Brain microvascular endothelial cell (primary cell): ENCODE measurements at regions not wholly inside any gene's neighbourhood (a gene's known extent, or its start where the extent isn't known, plus 50 kb on each side); places are given as distances from the start of the nearest gene placed in this dataset.

ENCODE experiments used
- DNase-seq: peaks from one replicate; pipeline ENCODE4 v3.0.0-alpha.2; 2020
- H3K27ac ChIP-seq: fragments of 250-450 bp; sonication (Bioruptor Pico); 2 replicates; pipeline ENCODE4 v1.5.1; 2020; ENCODE audit warnings: mild to moderate bottlenecking, moderate library complexity
- H3K27me3 ChIP-seq: fragments of 250-450 bp; sonication (Bioruptor Pico); replicated peaks from 2 replicates; pipeline ENCODE4 v1.5.1; 2020; ENCODE audit warnings: mild to moderate bottlenecking
- H3K36me3 ChIP-seq: fragments of 250-450 bp; sonication (Bioruptor Pico); replicated peaks from 2 replicates; pipeline ENCODE4 v1.5.1; 2020; ENCODE audit warnings: mild to moderate bottlenecking
- H3K4me3 ChIP-seq: 2 replicates; pipeline ENCODE4 v1.5.1; 2011; ENCODE audit warnings: low read depth, mild to moderate bottlenecking, control low read depth, low read length, moderate library complexity
- CTCF ChIP-seq: IDR thresholded peaks from 2 replicates; pipeline ENCODE4 v1.5.1; 2011; ENCODE audit warnings: low read depth, mild to moderate bottlenecking, moderate library complexity, low read length, control low read depth, inconsistent platforms; ENCODE audit errors: missing control alignments
- in situ Hi-C: cut with HindIII; loops from 2 replicates; pipeline ENCODE4 v1.10.0; 2017; ENCODE audit warnings: low sequenced_read_pairs, low pct_ligation_motif_present

DNA sequence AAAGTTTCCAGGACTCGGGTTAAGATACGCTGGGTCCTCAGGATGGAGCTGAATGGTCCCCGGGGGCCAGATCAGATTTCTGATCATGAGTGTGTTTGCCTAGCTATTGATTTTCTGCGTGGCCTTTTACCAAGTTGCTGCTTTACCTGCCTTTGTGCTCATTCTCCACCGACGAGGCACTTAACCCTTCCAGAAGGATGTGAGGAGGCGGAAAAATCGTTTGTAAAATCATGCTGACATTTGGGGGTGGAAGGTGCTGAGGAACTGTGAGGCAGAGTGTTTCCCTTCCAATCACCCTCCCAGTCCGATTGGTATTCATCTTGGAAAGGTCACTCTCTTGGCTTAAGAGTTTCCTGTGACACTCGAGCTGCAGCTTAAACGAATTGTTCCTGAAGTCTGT lies 337.1 kb upstream of the KAZN start:
- no peaks in the 10 kb centered on the region for H3K36me3 ChIP-seq
- in situ Hi-C loops, result no loop called here

DNA sequence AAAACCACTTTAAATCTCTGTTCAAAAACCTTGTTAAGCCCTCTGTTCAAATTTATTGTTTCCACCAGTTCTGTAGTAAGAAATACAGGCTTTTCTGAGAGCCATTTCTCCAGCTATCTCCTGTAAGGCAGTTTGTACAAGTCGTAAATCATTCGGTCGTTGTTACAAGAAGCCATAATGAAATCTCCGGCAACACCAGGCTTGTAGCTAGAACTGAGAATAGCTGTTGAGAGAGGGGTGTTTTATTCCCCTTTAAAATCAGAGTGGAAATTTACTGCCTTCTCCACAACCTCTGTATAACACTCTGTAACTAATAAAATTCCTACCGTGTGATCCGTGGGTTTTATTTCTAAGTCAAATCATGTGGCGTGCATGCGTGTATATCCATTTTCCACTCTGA lies 335.8 kb upstream of the KAZN start:
- no peak for TF ChIP-seq CTCF
- Histone ChIP-seq H3K27ac (no peak overlapping the region), H3K27me3 (no peaks in the 10 kb centered on the region), H3K36me3 (no peaks in the 10 kb centered on the region), H3K4me3 (no peak overlapping the region)
- in situ Hi-C loops, result no loop called here
- DNase-seq, result no peak

More for the DNA sequence above, 337.1 kb upstream of the KAZN start:
- Histone ChIP-seq H3K27me3 (no peaks in the 10 kb centered on the region), H3K27ac (no peak overlapping the region), H3K4me3 (no peak overlapping the region)
- no peak for TF ChIP-seq CTCF
- no peak for DNase-seq

- in situ Hi-C loops, result no loop called here
- Histone ChIP-seq H3K27ac (no peak overlapping the region), H3K4me3 (no peak overlapping the region), H3K36me3 (no peaks in the 10 kb centered on the region), H3K27me3 (no peaks in the 10 kb centered on the region)
- no peak for DNase-seq
- no peak for TF ChIP-seq CTCF
Measured at GRCh38 chr1:14263225-14263624, 335.3 kb upstream of the KAZN start.

DNA sequence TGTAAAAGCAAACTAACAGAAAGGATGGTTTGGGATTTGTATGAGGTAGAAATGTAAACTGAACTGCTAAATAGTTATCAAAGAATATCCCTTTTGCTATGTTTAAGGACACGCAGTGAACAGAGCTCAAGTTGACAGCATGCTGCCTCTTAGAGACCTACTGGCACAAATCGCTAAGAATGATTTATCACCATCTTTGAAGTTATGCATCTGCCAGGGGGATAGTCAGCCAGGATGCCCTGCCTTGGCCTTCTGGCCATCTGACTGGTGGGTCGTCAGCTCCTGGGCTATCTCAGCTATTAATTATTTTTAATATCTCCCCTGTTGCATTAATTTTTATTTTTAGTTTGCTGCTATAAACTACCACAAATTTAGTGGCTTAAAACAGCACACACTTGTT lies 334.8 kb upstream of the KAZN start:
- H3K4me3 ChIP-seq, result no peak overlapping the region
- TF ChIP-seq CTCF, result no peak
- no peaks in the 10 kb centered on the region for H3K27me3 ChIP-seq
- in situ Hi-C loops, result no loop called here
- DNase-seq, result no peak
- no peaks in the 10 kb centered on the region for H3K36me3 ChIP-seq
- H3K27ac ChIP-seq, result no peak overlapping the region

- DNase-seq, result no peak
- Histone ChIP-seq H3K4me3 (no peak overlapping the region), H3K27ac (no peak overlapping the region), H3K36me3 (no peaks in the 10 kb centered on the region), H3K27me3 (no peaks in the 10 kb centered on the region)
- no peak for TF ChIP-seq CTCF
- in situ Hi-C loops, result no loop called here
Measured at GRCh38 chr1:14265495-14265894, 333.0 kb upstream of the KAZN start.

DNA sequence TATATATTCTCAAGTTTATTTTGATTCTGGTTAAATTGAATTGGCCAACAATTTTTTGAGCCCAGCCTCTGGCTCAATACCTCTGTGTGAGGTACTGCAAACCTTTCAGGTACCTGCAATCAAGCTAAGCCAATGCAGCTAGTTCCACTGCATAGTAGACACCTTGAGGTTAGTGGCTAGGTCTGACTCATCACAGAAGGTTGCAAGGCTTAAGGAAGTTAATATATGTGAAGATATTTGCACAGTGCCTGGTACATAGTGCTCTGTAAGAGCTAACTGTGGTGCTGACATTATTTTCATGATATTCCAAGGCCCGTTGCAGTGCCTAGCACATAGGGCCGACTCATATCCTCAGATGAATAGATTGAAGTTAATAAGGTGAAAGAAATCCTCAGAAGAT lies 330.5 kb upstream of the KAZN start:
- Histone ChIP-seq H3K27me3 (no peaks in the 10 kb centered on the region), H3K36me3 (no peaks in the 10 kb centered on the region), H3K4me3 (no peak overlapping the region), H3K27ac (no peak overlapping the region)
- in situ Hi-C loops, result no loop called here
- no peak for DNase-seq
- no peak for TF ChIP-seq CTCF
